ENCODE measurements at regions not wholly inside any gene's neighbourhood (a gene's known extent, or its start where the extent isn't known, plus 50 kb on each side); places are given as distances from the start of the nearest gene placed in this dataset.

- no peak overlapping the region for H3K4me3 Mint-ChIP-seq
- no peak overlapping the region for H3K27ac Mint-ChIP-seq
- no peak for ATAC-seq (ENCODE audit: low read depth)
- peaks cover 6% of the 10 kb centered on the region for H3K27me3 Mint-ChIP-seq
- peaks cover 16% of the 10 kb centered on the region for H3K9me3 Mint-ChIP-seq
- H3K36me3 Mint-ChIP-seq, result peaks cover 11% of the 10 kb centered on the region
- H3K4me1 Mint-ChIP-seq, result no peaks in the 10 kb centered on the region
- no peak for DNase-seq (ENCODE audit: low spot score in 2 of 2)
These were observed 89.1 kb upstream of the GALNT15 start for GRCh38 chr3:16085410-16085809.

- no peak for ATAC-seq (ENCODE audit: low read depth)
- no peaks in the 10 kb centered on the region for H3K4me1 Mint-ChIP-seq
- no peak overlapping the region for H3K27ac Mint-ChIP-seq
- DNase-seq (ENCODE audit: low spot score in 2 of 2), result no peak
- peaks cover 13% of the 10 kb centered on the region for H3K9me3 Mint-ChIP-seq
- H3K4me3 Mint-ChIP-seq, result no peak overlapping the region
- H3K27me3 Mint-ChIP-seq, result peaks cover 6% of the 10 kb centered on the region
- peaks cover 10% of the 10 kb centered on the region for H3K36me3 Mint-ChIP-seq
These were observed 88.4 kb upstream of the GALNT15 start for GRCh38 chr3:16085884-16086608.

GRCh38 chr3:16086690-16087089, 87.8 kb upstream of the GALNT15 start:
- Mint-ChIP-seq H3K27me3 (peaks cover 6% of the 10 kb centered on the region), H3K36me3 (peaks cover 8% of the 10 kb centered on the region), H3K9me3 (peaks cover 11% of the 10 kb centered on the region), H3K4me1 (no peaks in the 10 kb centered on the region), H3K27ac (no peak overlapping the region), H3K4me3 (no peak overlapping the region)
- DNase-seq (ENCODE audit: low spot score in 2 of 2) (no peak), ATAC-seq (ENCODE audit: low read depth) (no peak)

- peaks cover 3% of the 10 kb centered on the region for H3K9me3 Mint-ChIP-seq
- H3K4me3 Mint-ChIP-seq, result no peak overlapping the region
- no peak for ATAC-seq (ENCODE audit: low read depth)
- peaks cover 4% of the 10 kb centered on the region for H3K27me3 Mint-ChIP-seq
- no peak overlapping the region for H3K27ac Mint-ChIP-seq
- no peaks in the 10 kb centered on the region for H3K4me1 Mint-ChIP-seq
- peaks cover 3% of the 10 kb centered on the region for H3K36me3 Mint-ChIP-seq
- DNase-seq (ENCODE audit: low spot score in 2 of 2), result no peak
These were observed 86.0 kb upstream of the GALNT15 start for GRCh38 chr3:16088496-16088895.

DNA sequence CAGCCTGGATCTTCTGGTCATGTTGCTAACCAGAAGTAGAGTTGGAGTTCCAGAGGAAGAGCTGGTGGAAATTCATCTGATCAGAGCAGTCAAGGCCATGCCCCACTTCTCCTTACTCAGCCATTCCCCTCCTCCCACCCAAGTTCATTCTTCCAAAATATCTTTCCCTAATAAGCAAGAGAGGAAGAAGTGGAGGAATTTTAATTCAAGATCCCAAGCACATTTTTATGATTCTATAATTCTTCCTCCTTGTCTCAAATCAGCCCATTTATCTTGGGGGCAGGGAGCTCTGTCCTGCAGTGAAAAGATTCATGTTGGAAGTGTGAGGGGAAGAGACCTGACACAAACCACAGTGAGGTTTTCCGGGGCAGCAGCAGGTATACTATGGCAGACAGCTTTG, 85.0 kb upstream of the GALNT15 start:
- Mint-ChIP-seq H3K27ac (no peak overlapping the region), H3K4me1 (no peaks in the 10 kb centered on the region), H3K4me3 (no peak overlapping the region), H3K9me3 (peaks cover 2% of the 10 kb centered on the region), H3K36me3 (peaks cover 3% of the 10 kb centered on the region), H3K27me3 (peaks cover 4% of the 10 kb centered on the region)
- no peak for DNase-seq (ENCODE audit: low spot score in 2 of 2)
- no peak for ATAC-seq (ENCODE audit: low read depth)

DNA sequence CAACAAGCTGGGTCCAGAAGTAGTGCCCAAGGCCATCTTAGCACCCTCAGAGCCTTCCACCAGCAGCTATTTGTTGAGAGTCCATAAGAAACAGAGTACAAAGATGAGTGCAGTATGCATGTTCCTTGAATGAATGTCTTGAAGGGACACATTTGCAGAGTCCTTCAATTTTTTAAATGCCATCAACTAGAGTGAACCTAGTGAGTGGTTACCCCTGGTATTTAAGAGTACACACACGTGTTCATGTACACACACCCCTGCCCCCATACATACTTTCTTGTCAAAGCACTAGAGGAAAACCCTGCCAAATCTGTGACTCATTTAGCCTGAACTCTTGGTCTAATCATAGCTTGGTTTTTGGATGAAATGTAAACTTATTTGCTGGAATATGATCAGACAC, 84.5 kb upstream of the GALNT15 start:
- peaks cover 2% of the 10 kb centered on the region for H3K27me3 Mint-ChIP-seq
- no peaks in the 10 kb centered on the region for H3K4me1 Mint-ChIP-seq
- no peaks in the 10 kb centered on the region for H3K9me3 Mint-ChIP-seq
- no peak for ATAC-seq (ENCODE audit: low read depth)
- H3K4me3 Mint-ChIP-seq, result no peak overlapping the region
- no peaks in the 10 kb centered on the region for H3K36me3 Mint-ChIP-seq
- H3K27ac Mint-ChIP-seq, result no peak overlapping the region
- DNase-seq (ENCODE audit: low spot score in 2 of 2), result no peak

GRCh38 chr3:16090706-16091105, 83.8 kb upstream of the GALNT15 start:
- Mint-ChIP-seq H3K4me3 (no peak overlapping the region), H3K27ac (no peak overlapping the region), H3K27me3 (no peaks in the 10 kb centered on the region), H3K36me3 (no peaks in the 10 kb centered on the region), H3K9me3 (no peaks in the 10 kb centered on the region), H3K4me1 (no peaks in the 10 kb centered on the region)
- DNase-seq (ENCODE audit: low spot score in 2 of 2) (no peak), ATAC-seq (ENCODE audit: low read depth) (no peak)

GRCh38 chr3:16092923-16093322, 81.6 kb upstream of the GALNT15 start:
- Mint-ChIP-seq H3K27me3 (no peaks in the 10 kb centered on the region), H3K9me3 (no peaks in the 10 kb centered on the region), H3K27ac (no peak overlapping the region), H3K4me1 (no peaks in the 10 kb centered on the region), H3K4me3 (no peak overlapping the region), H3K36me3 (no peaks in the 10 kb centered on the region)
- DNase-seq (ENCODE audit: low spot score in 2 of 2) (no peak), ATAC-seq (ENCODE audit: low read depth) (no peak)

- H3K4me1 Mint-ChIP-seq, result peaks cover 3% of the 10 kb centered on the region
- DNase-seq (ENCODE audit: low spot score in 2 of 2), result no peak
- H3K27me3 Mint-ChIP-seq, result peaks cover 6% of the 10 kb centered on the region
- H3K4me3 Mint-ChIP-seq, result no peak overlapping the region
- H3K9me3 Mint-ChIP-seq, result peaks cover 6% of the 10 kb centered on the region
- ATAC-seq (ENCODE audit: low read depth), result no peak
- no peak overlapping the region for H3K27ac Mint-ChIP-seq
- no peaks in the 10 kb centered on the region for H3K36me3 Mint-ChIP-seq
These were observed 72.9 kb upstream of the GALNT15 start for GRCh38 chr3:16101295-16102186.

GRCh38 chr3:16102187-16102561, 72.3 kb upstream of the GALNT15 start:
- ATAC-seq (ENCODE audit: low read depth), result no peak
- no peak overlapping the region for H3K4me3 Mint-ChIP-seq
- H3K36me3 Mint-ChIP-seq, result no peaks in the 10 kb centered on the region
- H3K27me3 Mint-ChIP-seq, result peaks cover 6% of the 10 kb centered on the region
- H3K9me3 Mint-ChIP-seq, result peaks cover 6% of the 10 kb centered on the region
- H3K27ac Mint-ChIP-seq, result no peak overlapping the region
- DNase-seq (ENCODE audit: low spot score in 2 of 2), result no peak
- H3K4me1 Mint-ChIP-seq, result peaks cover 3% of the 10 kb centered on the region

GRCh38 chr3:16102905-16103364, 71.5 kb upstream of the GALNT15 start:
- no peak for DNase-seq (ENCODE audit: low spot score in 2 of 2)
- H3K36me3 Mint-ChIP-seq, result peaks cover 4% of the 10 kb centered on the region
- H3K4me1 Mint-ChIP-seq, result peaks cover 3% of the 10 kb centered on the region
- H3K27ac Mint-ChIP-seq, result no peak overlapping the region
- peaks cover 6% of the 10 kb centered on the region for H3K27me3 Mint-ChIP-seq
- H3K4me3 Mint-ChIP-seq, result no peak overlapping the region
- no peak for ATAC-seq (ENCODE audit: low read depth)
- peaks cover 11% of the 10 kb centered on the region for H3K9me3 Mint-ChIP-seq

GRCh38 chr3:16103472-16103871, 71.0 kb upstream of the GALNT15 start:
- DNase-seq (ENCODE audit: low spot score in 2 of 2) (no peak), ATAC-seq (ENCODE audit: low read depth) (no peak)
- Mint-ChIP-seq H3K4me3 (no peak overlapping the region), H3K4me1 (peaks cover 3% of the 10 kb centered on the region), H3K36me3 (peaks cover 4% of the 10 kb centered on the region), H3K27me3 (peaks cover 6% of the 10 kb centered on the region), H3K27ac (no peak overlapping the region), H3K9me3 (peaks cover 11% of the 10 kb centered on the region)

DNA sequence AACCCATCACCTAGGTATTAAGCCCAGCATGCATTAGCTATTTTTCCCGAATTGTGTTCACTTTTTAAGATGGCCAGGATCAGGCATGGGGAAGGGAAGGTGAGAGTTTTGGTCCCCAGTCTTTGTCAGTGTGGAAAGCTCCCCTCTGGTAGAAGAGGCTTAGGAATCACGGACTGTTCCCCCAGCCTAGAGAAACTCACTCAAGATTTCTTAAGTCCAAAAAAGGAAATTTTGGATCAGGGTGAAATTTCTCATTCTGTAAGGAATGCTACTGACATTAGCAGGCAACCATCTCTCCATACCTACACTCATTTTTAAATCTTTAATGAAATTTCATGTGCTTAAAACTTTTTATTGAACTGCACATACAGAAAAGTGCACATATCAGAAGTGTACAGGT, 70.3 kb upstream of the GALNT15 start:
- ATAC-seq (ENCODE audit: low read depth) (no peak), DNase-seq (ENCODE audit: low spot score in 2 of 2) (no peak)
- Mint-ChIP-seq H3K9me3 (peaks cover 11% of the 10 kb centered on the region), H3K36me3 (peaks cover 4% of the 10 kb centered on the region), H3K4me3 (no peak overlapping the region), H3K27ac (no peak overlapping the region), H3K4me1 (peaks cover 3% of the 10 kb centered on the region), H3K27me3 (peaks cover 6% of the 10 kb centered on the region)

- Mint-ChIP-seq H3K36me3 (peaks cover 4% of the 10 kb centered on the region), H3K27me3 (peaks cover 6% of the 10 kb centered on the region), H3K4me1 (peaks cover 3% of the 10 kb centered on the region), H3K27ac (no peak overlapping the region), H3K4me3 (no peak overlapping the region), H3K9me3 (peaks cover 11% of the 10 kb centered on the region)
- ATAC-seq (ENCODE audit: low read depth) (no peak), DNase-seq (ENCODE audit: low spot score in 2 of 2) (no peak)
These were observed 68.4 kb upstream of the GALNT15 start for GRCh38 chr3:16106050-16106449.

Measured in memory B cell (primary cell).